Endothelial cell of umbilical vein (primary cell): ENCODE measurements at regions not wholly inside any gene's neighbourhood (a gene's known extent, or its start where the extent isn't known, plus 50 kb on each side); places are given as distances from the start of the nearest gene placed in this dataset.

Experiments
- BruUV-seq: library from RNA; stranded (reverse); fragments of 400-500 nt; replicated peaks from 2 replicates; lab custom pipeline; 2021; lab: Mats Ljungman, UMichigan
- CTCF ChIA-PET: fragments of 300-600, 350-600 bp; sonication (Branson Sonifier 250); formaldehyde crosslinking; loops from one replicate; lab custom pipeline; 2021; ENCODE audit warnings: antibody characterized with exemption, inconsistent platforms; lab: Charles Lee
- POLR2A ChIA-PET: fragments of 300-600, 350-600 bp; sonication (Branson Sonifier 250); formaldehyde crosslinking; loops from one replicate; lab custom pipeline; 2021; ENCODE audit warnings: antibody characterized with exemption, inconsistent platforms; lab: Charles Lee
- DNase-seq: peaks from one replicate; pipeline ENCODE4 v3.0.0-alpha.2; 2011; ENCODE audit warnings: low read depth, low spot score
- FAIRE-seq: peaks from 2 replicates; lab custom pipeline; 2011; peaks lifted over from hg19 to GRCh38; lab: Jason Lieb, UNC
- H2AFZ ChIP-seq: 2 replicates; pipeline ENCODE4 v1.6.0; 2012; ENCODE audit warnings: low read depth, low read length, control low read depth, inconsistent platforms
- H3K27ac ChIP-seq: 2 replicates; pipeline ENCODE4 v1.5.1; 2011; ENCODE audit warnings: low read depth, mild to moderate bottlenecking, control low read depth, low read length, moderate library complexity; ENCODE audit not compliant: insufficient read depth
- H3K27me3 ChIP-seq, 2 experiments: 2 replicates each; pipeline versions ENCODE4 v1.6.0 to v1.6.1; 2011; ENCODE audit warnings: low read length in 2 of 2, mixed read lengths in 1 of 2; ENCODE audit not compliant: control insufficient read depth in 2 of 2, insufficient read depth in 2 of 2
- H3K36me3 ChIP-seq, 2 experiments: 2 replicates in 1 of 2; 3 replicates in 1 of 2; pipeline ENCODE4 v1.5.1; 2011; ENCODE audit warnings: low read length in 2 of 2, mild to moderate bottlenecking in 1 of 2, moderate library complexity in 1 of 2; ENCODE audit not compliant: control insufficient read depth in 2 of 2, insufficient read depth in 2 of 2; ENCODE audit errors: extremely low read depth in 1 of 2
- H3K4me1 ChIP-seq: 3 replicates; pipeline ENCODE4 v1.5.1; 2011; ENCODE audit warnings: mild to moderate bottlenecking, low read length; ENCODE audit not compliant: control insufficient read depth, insufficient read depth; ENCODE audit errors: extremely low read depth
- H3K4me2 ChIP-seq: 2 replicates; pipeline ENCODE4 v1.6.1; 2011; ENCODE audit warnings: low read length, control low read depth, mixed read lengths; ENCODE audit not compliant: insufficient read depth
- H3K4me3 ChIP-seq, 3 experiments: fragments of 200-600 bp in 1 of 3; sonication (generic), shearing (Covaris generic) in 1 of 3; replicated peaks in 1 of 3; 2 replicates each; pipeline ENCODE4 v1.5.1; 2011 to 2016; ENCODE audit warnings: control low read depth in 3 of 3, low read length in 3 of 3, mild to moderate bottlenecking in 2 of 3, inconsistent platforms in 1 of 3, low read depth in 1 of 3, moderate library complexity in 1 of 3; ENCODE audit not compliant: insufficient read depth in 1 of 3
- H3K79me2 ChIP-seq: 2 replicates; pipeline ENCODE4 v1.6.0; 2012; ENCODE audit warnings: low read length, inconsistent platforms; ENCODE audit not compliant: control insufficient read depth, insufficient read depth
- H3K9ac ChIP-seq: replicated peaks from 2 replicates; pipeline ENCODE3; 2011; ENCODE audit warnings: low read length, control low read depth; ENCODE audit not compliant: insufficient read depth; ENCODE audit errors: extremely low read depth
- H3K9me1 ChIP-seq: replicated peaks from 3 replicates; pipeline ENCODE4 v1.6.0; 2011; ENCODE audit warnings: mild to moderate bottlenecking, low read length; ENCODE audit not compliant: control insufficient read depth, insufficient read depth; ENCODE audit errors: extremely low read depth
- H3K9me3 ChIP-seq: replicated peaks from 2 replicates; pipeline ENCODE4 v1.5.1; 2012; ENCODE audit warnings: low read length, inconsistent platforms; ENCODE audit not compliant: control insufficient read depth, insufficient read depth
- H4K20me1 ChIP-seq: replicated peaks from 2 replicates; pipeline ENCODE3; 2011; ENCODE audit warnings: mild to moderate bottlenecking, low read length; ENCODE audit not compliant: control insufficient read depth, insufficient read depth; ENCODE audit errors: extremely low read depth
- GATA2 ChIP-seq: IDR thresholded peaks from 2 replicates; pipeline ENCODE4 v1.7.0; 2011; ENCODE audit warnings: low read depth, mild to moderate bottlenecking, moderate library complexity, mixed read lengths, low read length; ENCODE audit not compliant: insufficient read length, insufficient read depth
- JUN ChIP-seq: IDR thresholded peaks from 2 replicates; pipeline ENCODE4 v1.6.1; 2011; ENCODE audit warnings: borderline replicate concordance, low read depth; ENCODE audit not compliant: insufficient read length, insufficient read depth
- dilution Hi-C: fragments of 300-500 bp; cut with MboI; formaldehyde crosslinking; loops from one replicate; pipeline ENCODE4 v1.15.0; 2019; ENCODE audit warnings: low sequenced_read_pairs; ENCODE audit not compliant: extremely low pct_ligation_motif_present
- intact Hi-C: fragments of 100-400 bp; cut with micrococcal nuclease; formaldehyde crosslinking; loops from one replicate; pipeline ENCODE4 v1.10.0; 2022
- TF ChIP-seq, protein P1 (sequence below): IDR thresholded peaks from 2 replicates; pipeline ENCODE4 v1.6.1; 2011; ENCODE audit not compliant: insufficient read depth, insufficient read length

- Histone ChIP-seq H3K79me2 (no peaks in the 10 kb centered on the region), H3K4me2 (no peak overlapping the region), H3K9ac (no peak overlapping the region), H3K27ac (no peak overlapping the region), H4K20me1 (no peaks in the 10 kb centered on the region), H3K36me3 (no peaks in the 10 kb centered on the region), H3K27me3 (no peaks in the 10 kb centered on the region), H3K4me1 (no peaks in the 10 kb centered on the region), H3K9me1 (no peaks in the 10 kb centered on the region), H3K9me3 (no peaks in the 10 kb centered on the region), H2AFZ (no peak overlapping the region), H3K4me3 (no peak overlapping the region)
- DNase-seq (no peak), FAIRE-seq (no peak)
- no TSS peak for BruUV-seq
- no peak for TF ChIP-seq GATA2
- TF ChIP-seq, protein P1, sequence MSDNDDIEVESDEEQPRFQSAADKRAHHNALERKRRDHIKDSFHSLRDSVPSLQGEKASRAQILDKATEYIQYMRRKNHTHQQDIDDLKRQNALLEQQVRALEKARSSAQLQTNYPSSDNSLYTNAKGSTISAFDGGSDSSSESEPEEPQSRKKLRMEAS = no peak
- ChIA-PET CTCF (interaction anchor here (3.5 kb wide), 1 partner anchor 9 kb away, joined by 16 read pairs; no protein-coding TSS in a partner anchor), POLR2A (no interaction called here)
- intact Hi-C loops = no loop called here
- dilution Hi-C loops = no loop called here
These were observed 64.4 kb downstream of the TSN start for GRCh38 chr2:121819846-121820245.

DNA sequence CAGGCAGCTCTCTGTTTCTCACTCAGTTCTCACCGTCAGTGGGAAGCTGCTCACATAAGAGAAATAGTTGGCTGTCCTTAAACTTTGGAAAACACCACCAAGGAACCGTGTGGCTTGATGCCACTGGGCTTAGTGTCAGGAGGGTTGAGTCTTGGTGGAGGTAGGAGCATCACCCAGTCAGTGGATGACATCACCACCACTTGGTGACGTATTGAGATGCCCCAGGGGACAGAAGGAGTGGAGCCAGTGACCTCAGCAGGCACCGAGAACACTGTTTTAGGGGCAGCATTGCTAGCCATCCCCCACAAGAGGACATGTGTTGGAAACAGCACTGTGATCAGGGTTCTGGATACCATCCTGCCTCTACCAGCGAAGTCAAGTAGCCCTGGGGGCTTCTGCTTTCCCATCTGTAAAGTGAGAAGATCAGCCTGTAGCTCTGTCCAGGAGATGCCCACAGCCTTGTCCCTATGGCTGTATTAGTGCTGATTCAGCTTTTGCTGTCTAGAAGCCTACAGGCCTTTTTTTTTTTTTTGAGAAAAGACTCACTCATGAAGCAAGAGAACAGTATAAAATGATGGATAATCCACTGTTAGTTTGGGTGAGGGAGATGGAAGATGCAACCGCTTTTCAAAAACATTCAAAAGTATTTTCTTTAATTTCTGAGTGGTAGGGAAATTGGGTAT, 66.2 kb downstream of the TSN start:
- no peak overlapping the region for H3K27ac ChIP-seq
- H2AFZ ChIP-seq = no peak overlapping the region
- ChIA-PET CTCF (interaction anchor here (0.9 to 3.5 kb wide), 3 partner anchors 10 to 15 kb away, joined by 3 to 16 read pairs (median 3); no protein-coding TSS in a partner anchor), POLR2A (no interaction called here)
- H3K4me1 ChIP-seq = no peaks in the 10 kb centered on the region
- dilution Hi-C loops = no loop called here
- no peaks in the 10 kb centered on the region for H3K9me1 ChIP-seq
- DNase-seq = no peak
- no peaks in the 10 kb centered on the region for H3K36me3 ChIP-seq
- peak; percentile 13 for TF ChIP-seq JUN
- TF ChIP-seq GATA2 = no peak
- no peak overlapping the region for H3K9ac ChIP-seq
- intact Hi-C loops = no loop called here
- H3K4me2 ChIP-seq = no peak overlapping the region
- H3K4me3 ChIP-seq = no peak overlapping the region
- no peak for FAIRE-seq
- no peaks in the 10 kb centered on the region for H3K9me3 ChIP-seq
- no TSS peak for BruUV-seq
- no peaks in the 10 kb centered on the region for H3K79me2 ChIP-seq
- H3K27me3 ChIP-seq = no peaks in the 10 kb centered on the region
- no peaks in the 10 kb centered on the region for H4K20me1 ChIP-seq
